ENCODE measurements at regions not wholly inside any gene's neighbourhood (a gene's known extent, or its start where the extent isn't known, plus 50 kb on each side); places are given as distances from the start of the nearest gene placed in this dataset.

DNA sequence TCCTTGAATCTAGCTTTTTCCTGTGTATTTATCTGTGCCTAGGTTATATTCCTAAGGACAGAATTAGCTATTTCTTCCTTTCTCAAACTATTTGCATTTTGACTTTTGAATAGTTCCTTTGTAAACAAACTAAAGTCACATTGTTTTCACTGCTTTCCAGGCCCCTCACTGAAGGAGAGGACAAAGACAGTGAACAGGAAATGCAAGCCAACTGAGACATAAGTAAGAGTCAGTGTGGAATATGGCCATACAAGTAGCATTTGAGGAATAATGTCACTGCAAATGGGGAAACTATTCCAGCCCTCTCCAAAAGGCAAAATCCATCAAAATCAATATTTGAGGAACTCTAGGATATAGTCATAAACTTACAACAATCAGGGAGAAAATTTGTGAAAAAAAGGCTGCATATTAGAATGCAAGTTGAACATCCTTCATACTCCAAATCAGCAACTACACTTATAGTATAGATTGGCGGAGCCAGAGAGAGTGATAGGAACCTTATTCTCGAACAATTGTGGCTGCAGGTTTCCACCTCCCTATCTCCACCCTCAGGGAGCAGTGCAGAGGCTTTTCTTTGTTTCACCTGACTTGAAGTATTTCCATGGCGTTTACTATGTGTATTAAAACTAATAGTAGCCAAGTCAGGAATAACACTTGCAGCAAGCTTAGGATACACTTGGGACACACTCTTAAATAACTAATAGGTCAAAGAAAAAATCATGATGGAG lies 1110.4 kb upstream of the ADGRL3 start:
- TF ChIP-seq NR2C1 (IDR thresholded peaks at IDR 0.05): no peak
- TF ChIP-seq, protein P1, sequence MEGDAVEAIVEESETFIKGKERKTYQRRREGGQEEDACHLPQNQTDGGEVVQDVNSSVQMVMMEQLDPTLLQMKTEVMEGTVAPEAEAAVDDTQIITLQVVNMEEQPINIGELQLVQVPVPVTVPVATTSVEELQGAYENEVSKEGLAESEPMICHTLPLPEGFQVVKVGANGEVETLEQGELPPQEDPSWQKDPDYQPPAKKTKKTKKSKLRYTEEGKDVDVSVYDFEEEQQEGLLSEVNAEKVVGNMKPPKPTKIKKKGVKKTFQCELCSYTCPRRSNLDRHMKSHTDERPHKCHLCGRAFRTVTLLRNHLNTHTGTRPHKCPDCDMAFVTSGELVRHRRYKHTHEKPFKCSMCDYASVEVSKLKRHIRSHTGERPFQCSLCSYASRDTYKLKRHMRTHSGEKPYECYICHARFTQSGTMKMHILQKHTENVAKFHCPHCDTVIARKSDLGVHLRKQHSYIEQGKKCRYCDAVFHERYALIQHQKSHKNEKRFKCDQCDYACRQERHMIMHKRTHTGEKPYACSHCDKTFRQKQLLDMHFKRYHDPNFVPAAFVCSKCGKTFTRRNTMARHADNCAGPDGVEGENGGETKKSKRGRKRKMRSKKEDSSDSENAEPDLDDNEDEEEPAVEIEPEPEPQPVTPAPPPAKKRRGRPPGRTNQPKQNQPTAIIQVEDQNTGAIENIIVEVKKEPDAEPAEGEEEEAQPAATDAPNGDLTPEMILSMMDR (IDR thresholded peaks at IDR 0.05 in 2 of 3, conservative IDR thresholded peaks at IDR 0.05 in 1 of 3; ENCODE audit: control insufficient read depth in 2 of 3, extremely low read depth in 1 of 3, insufficient read depth in 1 of 3, low read depth in 3 of 3, low read length in 3 of 3): no peak
- TF ChIP-seq CREM (IDR thresholded peaks at IDR 0.05; ENCODE audit: low read depth): no peak
- no peak for TF ChIP-seq POLR2A (IDR thresholded peaks at IDR 0.05; ENCODE audit: low read depth, low read length)
- no peak for TF ChIP-seq CBX5 (IDR thresholded peaks at IDR 0.05; ENCODE audit: low read depth)
- TF ChIP-seq CHD1 (IDR thresholded peaks at IDR 0.05; ENCODE audit: low read depth, low read length): no peak
- TF ChIP-seq E2F4 (IDR thresholded peaks at IDR 0.05; ENCODE audit: low read depth, low read length): no peak
- no peak for TF ChIP-seq NFIC (IDR thresholded peaks at IDR 0.05; ENCODE audit: low read depth, low read length)
- no peak for TF ChIP-seq CBFB (IDR thresholded peaks at IDR 0.05; ENCODE audit: low read depth)
- TF ChIP-seq JUNB (IDR thresholded peaks at IDR 0.05): no peak
- TF ChIP-seq TCF12 (IDR thresholded peaks at IDR 0.05; ENCODE audit: low read depth, low read length): no peak

Measured in GM12878 (cell line).